GM19324 (cell line): ENCODE measurements at regions not wholly inside any gene's neighbourhood (a gene's known extent, or its start where the extent isn't known, plus 50 kb on each side); places are given as distances from the start of the nearest gene placed in this dataset.
"Not testable (repeated sequence)": the region's sequence is repeated elsewhere in the genome, so short reads cannot be mapped to it uniquely, and the experiment has no call there.

Experiments used
- ATAC-seq: cut with Tn5 transposase; IDR thresholded peaks from one replicate; pipeline ENCODE4 v1.9.1; 2021; ENCODE audit warnings: mild to moderate bottlenecking, moderate library complexity; ENCODE audit not compliant: unreplicated experiment, low FRiP score

- no peak for ATAC-seq
Observed at GRCh38 chr5:88092958-88093605, 175.6 kb downstream of the TMEM161B start.

- ATAC-seq: no peak
Observed at GRCh38 chr5:88092358-88092757, 176.3 kb downstream of the TMEM161B start.

- no peak for ATAC-seq
Observed at GRCh38 chr5:88090506-88090905, 178.1 kb downstream of the TMEM161B start.

- no peak for ATAC-seq
Observed at GRCh38 chr5:88089719-88090390, 178.8 kb downstream of the TMEM161B start.

- no peak for ATAC-seq
Observed at GRCh38 chr5:88085462-88085861, 183.2 kb downstream of the TMEM161B start.

GRCh38 chr5:88081877-88082276 is 186.8 kb downstream of the TMEM161B start:
- no peak for ATAC-seq

GRCh38 chr5:88063813-88064212 is 204.8 kb downstream of the TMEM161B start:
- no peak for ATAC-seq

GRCh38 chr5:88060194-88060593 is 208.5 kb downstream of the TMEM161B start:
- ATAC-seq: no peak

GRCh38 chr5:88058625-88059024 is 210.0 kb downstream of the TMEM161B start:
- no peak for ATAC-seq

GRCh38 chr5:88052468-88052867 is 216.2 kb downstream of the TMEM161B start:
- not testable (repeated sequence) for ATAC-seq

- ATAC-seq: no peak
Observed at GRCh38 chr5:88051148-88051547, 217.5 kb downstream of the TMEM161B start.

- ATAC-seq: no peak
Observed at GRCh38 chr5:88049737-88050136, 218.9 kb downstream of the TMEM161B start.

- no peak for ATAC-seq
Observed at GRCh38 chr5:88049156-88049555, 219.5 kb downstream of the TMEM161B start.

GRCh38 chr5:88045931-88046461 is 222.6 kb downstream of the TMEM161B start:
- no peak for ATAC-seq

GRCh38 chr5:88045165-88045564 is 223.5 kb downstream of the TMEM161B start:
- ATAC-seq: no peak

GRCh38 chr5:88034520-88034919 is 234.1 kb downstream of the TMEM161B start:
- ATAC-seq: no peak

- ATAC-seq: no peak
Observed at GRCh38 chr5:88033191-88033590, 235.5 kb downstream of the TMEM161B start.

- no peak for ATAC-seq
Observed at GRCh38 chr5:88029011-88029410, 239.6 kb downstream of the TMEM161B start.

- no peak for ATAC-seq
Observed at GRCh38 chr5:88021141-88021540, 247.5 kb downstream of the TMEM161B start.

- not testable (repeated sequence) for ATAC-seq
Observed at GRCh38 chr5:88014984-88015383, 253.7 kb downstream of the TMEM161B start.

- ATAC-seq: no peak
Observed at GRCh38 chr5:88000877-88001276, 267.8 kb downstream of the TMEM161B start.

- ATAC-seq: no peak
Observed at GRCh38 chr5:87997662-87998061, 271.0 kb downstream of the TMEM161B start.
